ENCODE measurements at regions not wholly inside any gene's neighbourhood (a gene's known extent, or its start where the extent isn't known, plus 50 kb on each side); places are given as distances from the start of the nearest gene placed in this dataset.

DNA sequence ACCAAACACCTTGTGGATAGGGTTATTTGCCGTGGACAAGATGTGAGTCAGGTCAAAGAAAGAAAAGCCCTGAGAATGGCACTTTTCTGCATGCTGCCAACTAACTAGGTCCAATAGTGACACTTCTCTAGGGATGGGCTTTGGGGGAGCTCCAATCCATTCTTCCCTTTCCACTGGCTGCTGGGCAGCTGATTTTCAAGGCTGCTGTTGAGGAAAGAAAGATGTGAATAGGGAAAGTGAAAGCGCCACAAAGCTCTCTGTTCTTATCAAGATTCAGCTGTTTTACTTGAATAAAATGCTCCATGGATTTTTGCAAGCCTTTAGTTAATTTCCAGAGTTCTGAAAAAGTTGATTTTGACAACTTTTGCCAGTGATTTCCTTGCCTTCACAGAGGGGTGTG is 244.2 kb upstream of the F9 start:
- Histone ChIP-seq H3K9me3 (ENCODE audit: control insufficient read depth, low read depth, low read length) (no peaks in the 10 kb centered on the region), H4K5ac (ENCODE audit: insufficient read length, low read depth, low read length) (no peak overlapping the region), H4K20me1 (ENCODE audit: control insufficient read depth, insufficient read depth, insufficient read length) (no peaks in the 10 kb centered on the region), H3K14ac (ENCODE audit: insufficient read depth, low read length) (no peak overlapping the region), H2BK120ac (ENCODE audit: low read depth, low read length, poor library complexity, severe bottlenecking) (no peak overlapping the region), H3K27ac (ENCODE audit: insufficient read length, low read depth, low read length) (no peak overlapping the region), H3K9ac (ENCODE audit: extremely low read depth, insufficient read length, low read length) (no peak overlapping the region), H3K18ac (ENCODE audit: insufficient read length, low read depth, low read length) (no peak overlapping the region), H3K79me1 (ENCODE audit: insufficient read depth, low read depth, low read length, poor library complexity, severe bottlenecking) (no peaks in the 10 kb centered on the region), H3K4ac (ENCODE audit: low read depth, low read length) (no peak overlapping the region), H2AK5ac (ENCODE audit: insufficient read length, low read length) (no peak overlapping the region), H2BK15ac (ENCODE audit: low read depth, low read length) (no peak overlapping the region), H4K8ac (replicated peaks; ENCODE audit: insufficient read length, low read depth, low read length) (no peak overlapping the region), H3K79me2 (ENCODE audit: insufficient read depth, low read length) (no peaks in the 10 kb centered on the region), H2BK12ac (ENCODE audit: insufficient read length, low read depth, low read length) (no peak overlapping the region), H3K23me2 (ENCODE audit: insufficient read length, low read depth, low read length, poor library complexity, severe bottlenecking) (no peaks in the 10 kb centered on the region), H3K4me1 (ENCODE audit: insufficient read depth, low read length) (no peaks in the 10 kb centered on the region), H3K23ac (ENCODE audit: insufficient read length, low read depth, low read length) (no peak overlapping the region), H3K4me2 (ENCODE audit: insufficient read depth, insufficient read length, low read length) (no peak overlapping the region), H2AFZ (ENCODE audit: low read length) (no peak overlapping the region), H4K91ac (ENCODE audit: insufficient read length, low read depth, low read length) (no peak overlapping the region), H2BK20ac (ENCODE audit: low read depth, low read length, poor library complexity, severe bottlenecking) (no peak overlapping the region), H3T11ph (ENCODE audit: low read length) (no peak overlapping the region), H3K27me3 (ENCODE audit: insufficient read depth, low read length) (no peaks in the 10 kb centered on the region), H2BK5ac (ENCODE audit: insufficient read length, low read length) (no peak overlapping the region), H3K56ac (ENCODE audit: insufficient read length, low read depth, low read length) (no peak overlapping the region)
- no peak for DNase-seq
- Mint-ChIP-seq H3K36me3 (ENCODE audit: insufficient read depth in 1 of 3, low read depth in 3 of 3) (peaks cover 2 to 9% (median 6%) of the 10 kb centered on the region in 3 experiments; a peak in 5 of 7 replicates), H3K4me3 (no peak overlapping the region), H3K27me3 (ENCODE audit: low read depth) (peaks cover 2% of the 10 kb centered on the region; the same call in 1 of the 2 replicates), H3K9me3 (peaks cover 15 to 24% of the 10 kb centered on the region in 2 experiments), H3K27ac (no peak overlapping the region), H3K4me1 (no peaks in the 10 kb centered on the region)
- WGBS (ENCODE audit: extremely low coverage, insufficient read length, low lambda C conversion rate), result no CpG with 5 or more reads among the region's 2 CpGs
- TF ChIP-seq, protein P1, sequence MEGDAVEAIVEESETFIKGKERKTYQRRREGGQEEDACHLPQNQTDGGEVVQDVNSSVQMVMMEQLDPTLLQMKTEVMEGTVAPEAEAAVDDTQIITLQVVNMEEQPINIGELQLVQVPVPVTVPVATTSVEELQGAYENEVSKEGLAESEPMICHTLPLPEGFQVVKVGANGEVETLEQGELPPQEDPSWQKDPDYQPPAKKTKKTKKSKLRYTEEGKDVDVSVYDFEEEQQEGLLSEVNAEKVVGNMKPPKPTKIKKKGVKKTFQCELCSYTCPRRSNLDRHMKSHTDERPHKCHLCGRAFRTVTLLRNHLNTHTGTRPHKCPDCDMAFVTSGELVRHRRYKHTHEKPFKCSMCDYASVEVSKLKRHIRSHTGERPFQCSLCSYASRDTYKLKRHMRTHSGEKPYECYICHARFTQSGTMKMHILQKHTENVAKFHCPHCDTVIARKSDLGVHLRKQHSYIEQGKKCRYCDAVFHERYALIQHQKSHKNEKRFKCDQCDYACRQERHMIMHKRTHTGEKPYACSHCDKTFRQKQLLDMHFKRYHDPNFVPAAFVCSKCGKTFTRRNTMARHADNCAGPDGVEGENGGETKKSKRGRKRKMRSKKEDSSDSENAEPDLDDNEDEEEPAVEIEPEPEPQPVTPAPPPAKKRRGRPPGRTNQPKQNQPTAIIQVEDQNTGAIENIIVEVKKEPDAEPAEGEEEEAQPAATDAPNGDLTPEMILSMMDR (conservative IDR thresholded peaks at IDR 0.05), result no peak
